ENCODE measurements at regions not wholly inside any gene's neighbourhood (a gene's known extent, or its start where the extent isn't known, plus 50 kb on each side); places are given as distances from the start of the nearest gene placed in this dataset.

DNA sequence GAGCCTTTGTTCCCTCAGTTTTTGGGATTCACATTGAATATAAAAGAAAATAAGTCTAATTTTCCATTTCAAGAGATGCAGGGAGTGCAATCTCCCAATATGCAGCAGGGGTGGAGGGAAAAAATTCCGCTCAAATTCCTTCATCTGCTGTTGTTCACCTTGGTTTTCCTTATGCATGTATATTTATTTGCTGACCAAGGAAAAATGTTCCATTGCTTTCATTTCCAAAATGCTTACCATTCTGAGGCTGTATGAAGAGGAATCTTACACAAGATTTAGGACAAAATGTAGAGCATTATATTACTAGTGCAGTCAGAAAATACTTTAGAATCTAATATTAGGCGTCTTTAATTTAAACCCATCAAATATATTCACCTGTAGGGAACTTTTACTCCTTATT lies 863.9 kb downstream of the EPHA3 start:
- no peaks in the 10 kb centered on the region for H3K4me1 ChIP-seq (ENCODE audit: control insufficient read depth in 1 of 2, insufficient read depth in 1 of 2, low read depth in 1 of 2, low read length in 1 of 2)
- no peak overlapping the region for H3K27ac ChIP-seq
- H3K4me3 ChIP-seq (ENCODE audit: low read depth in 1 of 2, low read length in 1 of 2) = no peak overlapping the region
- no peaks in the 10 kb centered on the region for H3K36me3 ChIP-seq
- H3K27me3 ChIP-seq = no peaks in the 10 kb centered on the region
- no peak for TF ChIP-seq CTCF (IDR thresholded peaks at IDR 0.05)
- H3K9me3 ChIP-seq = no peaks in the 10 kb centered on the region

GRCh38 chr3:89973156-89973555 lies 865.7 kb downstream of the EPHA3 start:
- no peak for TF ChIP-seq CTCF (IDR thresholded peaks at IDR 0.05)
- H3K27ac ChIP-seq = no peak overlapping the region
- no peaks in the 10 kb centered on the region for H3K9me3 ChIP-seq
- H3K27me3 ChIP-seq = no peaks in the 10 kb centered on the region
- no peaks in the 10 kb centered on the region for H3K4me1 ChIP-seq (ENCODE audit: control insufficient read depth in 1 of 2, insufficient read depth in 1 of 2, low read depth in 1 of 2, low read length in 1 of 2)
- H3K4me3 ChIP-seq (ENCODE audit: low read depth in 1 of 2, low read length in 1 of 2) = no peak overlapping the region
- H3K36me3 ChIP-seq = no peaks in the 10 kb centered on the region

GRCh38 chr3:89974903-89975519 lies 867.6 kb downstream of the EPHA3 start:
- no peaks in the 10 kb centered on the region for H3K27me3 ChIP-seq
- no peaks in the 10 kb centered on the region for H3K36me3 ChIP-seq
- no peaks in the 10 kb centered on the region for H3K9me3 ChIP-seq
- no peak overlapping the region for H3K4me3 ChIP-seq (ENCODE audit: low read depth in 1 of 2, low read length in 1 of 2)
- TF ChIP-seq CTCF (IDR thresholded peaks at IDR 0.05) = no peak
- no peak overlapping the region for H3K27ac ChIP-seq
- H3K4me1 ChIP-seq (ENCODE audit: control insufficient read depth in 1 of 2, insufficient read depth in 1 of 2, low read depth in 1 of 2, low read length in 1 of 2) = no peaks in the 10 kb centered on the region

DNA sequence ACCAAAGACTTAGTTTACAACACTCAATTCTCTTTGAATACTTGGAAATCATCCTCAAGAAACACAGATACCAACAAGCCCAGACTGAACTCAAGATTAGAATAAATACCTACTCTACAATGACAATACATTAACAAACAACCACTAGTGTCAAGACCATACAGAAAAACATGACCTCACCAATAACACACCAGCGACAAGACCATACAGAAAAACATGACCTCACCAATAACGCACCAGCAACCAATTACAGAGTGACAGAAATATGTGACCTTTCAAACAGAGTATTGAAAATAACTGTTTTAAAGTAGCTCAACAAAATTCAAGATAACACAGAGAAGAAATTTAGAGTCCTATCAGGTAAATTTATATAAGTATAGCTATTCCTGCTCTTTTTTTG lies 876.0 kb downstream of the EPHA3 start:
- H3K9me3 ChIP-seq = no peaks in the 10 kb centered on the region
- H3K36me3 ChIP-seq = no peaks in the 10 kb centered on the region
- no peaks in the 10 kb centered on the region for H3K4me1 ChIP-seq (ENCODE audit: control insufficient read depth in 1 of 2, insufficient read depth in 1 of 2, low read depth in 1 of 2, low read length in 1 of 2)
- no peak for TF ChIP-seq CTCF (IDR thresholded peaks at IDR 0.05)
- H3K4me3 ChIP-seq (ENCODE audit: low read depth in 1 of 2, low read length in 1 of 2) = no peak overlapping the region
- no peaks in the 10 kb centered on the region for H3K27me3 ChIP-seq
- no peak overlapping the region for H3K27ac ChIP-seq

GRCh38 chr3:90005281-90005847 lies 897.9 kb downstream of the EPHA3 start:
- no peaks in the 10 kb centered on the region for H3K36me3 ChIP-seq
- no peaks in the 10 kb centered on the region for H3K27me3 ChIP-seq
- TF ChIP-seq CTCF (IDR thresholded peaks at IDR 0.05) = no peak
- H3K9me3 ChIP-seq = no peaks in the 10 kb centered on the region
- no peak overlapping the region for H3K4me3 ChIP-seq (ENCODE audit: low read depth in 1 of 2, low read length in 1 of 2)
- no peak overlapping the region for H3K27ac ChIP-seq
- peaks cover 15 to 18% of the 10 kb centered on the region in 2 experiments for H3K4me1 ChIP-seq (ENCODE audit: control insufficient read depth in 1 of 2, insufficient read depth in 1 of 2, low read depth in 1 of 2, low read length in 1 of 2)
